BLaER1 treated with 17β-estradiol and CSF1 and Interleukin-3, amounts not matched to agents 10 nM and 100 nM (cell line): ENCODE measurements at regions not wholly inside any gene's neighbourhood (a gene's known extent, or its start where the extent isn't known, plus 50 kb on each side); places are given as distances from the start of the nearest gene placed in this dataset.

Experiments
- H3K27ac ChIP-seq, 11 experiments: shearing (Covaris generic); formaldehyde crosslinking; 2 replicates each; pipeline ENCODE4 v1.8.1; 2022
- H3K27me3 ChIP-seq, 11 experiments: shearing (Covaris generic); formaldehyde crosslinking; 2 replicates each; pipeline ENCODE4 v1.8.1; 2022
- H3K36me3 ChIP-seq, 11 experiments: shearing (Covaris generic); formaldehyde crosslinking; 2 replicates each; pipeline ENCODE4 v1.8.1; 2022
- H3K4me1 ChIP-seq, 10 experiments: shearing (Covaris generic); formaldehyde crosslinking; 2 replicates each; pipeline ENCODE4 v1.8.1; 2022
- H3K4me2 ChIP-seq, 11 experiments: shearing (Covaris generic); formaldehyde crosslinking; 2 replicates each; pipeline ENCODE4 v1.8.1; 2022
- H3K4me3 ChIP-seq, 10 experiments: shearing (Covaris generic); formaldehyde crosslinking; 2 replicates each; pipeline ENCODE4 v1.8.1; 2022
- H3K9ac ChIP-seq, 11 experiments: shearing (Covaris generic); formaldehyde crosslinking; 2 replicates each; pipeline ENCODE4 v1.8.1; 2022
- H3K9me3 ChIP-seq, 11 experiments: shearing (Covaris generic); formaldehyde crosslinking; replicated peaks in 1 of 11; 2 replicates each; pipeline ENCODE4 v1.8.1; 2022
- H4K20me1 ChIP-seq, 11 experiments: shearing (Covaris generic); formaldehyde crosslinking; 2 replicates each; pipeline ENCODE4 v1.8.1; 2022
- Cebpa-rat ChIP-seq, 11 experiments: shearing (Covaris generic); IDR thresholded peaks; 2 replicates each; pipeline ENCODE4 v1.8.1; 2022

DNA sequence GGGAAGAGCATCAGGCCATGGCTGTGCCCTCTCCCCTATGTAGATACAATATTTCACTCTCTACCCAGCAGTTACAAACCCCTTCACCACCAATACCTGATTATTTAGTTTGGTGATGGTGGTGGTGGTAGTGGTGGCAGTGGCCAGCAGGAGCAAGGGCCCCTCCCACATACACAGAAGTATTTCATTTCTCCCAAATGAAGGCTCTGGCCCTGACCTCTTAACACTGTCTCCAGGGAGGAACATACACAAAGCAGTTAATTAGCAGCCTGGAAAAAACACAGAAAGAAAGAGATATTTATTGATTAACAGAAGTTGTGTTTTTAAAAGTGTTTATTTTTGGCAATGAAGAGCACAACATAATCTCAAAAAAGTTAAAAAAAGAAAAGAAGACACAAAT lies 212.7 kb upstream of the SAMSN1 start:
- H3K4me3 ChIP-seq = peak overlapping the region in 1 of 10 experiments; percentile 15; a peak in 1 of 20 replicates
- H3K4me2 ChIP-seq = no peak overlapping the region
- no peak overlapping the region for H3K9ac ChIP-seq
- no peak for TF ChIP-seq Cebpa-rat (IDR thresholded peaks at IDR 0.05)
- H3K27ac ChIP-seq = no peak overlapping the region
- H3K9me3 ChIP-seq = peaks cover 12 to 33% (median 17%) of the 10 kb centered on the region in 11 experiments; a peak in 19 of 22 replicates
- peaks cover 0 to 7% (median 0%) of the 10 kb centered on the region in 11 experiments; a peak in 2 of 22 replicates for H3K36me3 ChIP-seq
- H3K27me3 ChIP-seq = no peaks in the 10 kb centered on the region
- H3K4me1 ChIP-seq = peaks cover 20 to 36% (median 26%) of the 10 kb centered on the region in 10 experiments
- no peaks in the 10 kb centered on the region for H4K20me1 ChIP-seq

DNA sequence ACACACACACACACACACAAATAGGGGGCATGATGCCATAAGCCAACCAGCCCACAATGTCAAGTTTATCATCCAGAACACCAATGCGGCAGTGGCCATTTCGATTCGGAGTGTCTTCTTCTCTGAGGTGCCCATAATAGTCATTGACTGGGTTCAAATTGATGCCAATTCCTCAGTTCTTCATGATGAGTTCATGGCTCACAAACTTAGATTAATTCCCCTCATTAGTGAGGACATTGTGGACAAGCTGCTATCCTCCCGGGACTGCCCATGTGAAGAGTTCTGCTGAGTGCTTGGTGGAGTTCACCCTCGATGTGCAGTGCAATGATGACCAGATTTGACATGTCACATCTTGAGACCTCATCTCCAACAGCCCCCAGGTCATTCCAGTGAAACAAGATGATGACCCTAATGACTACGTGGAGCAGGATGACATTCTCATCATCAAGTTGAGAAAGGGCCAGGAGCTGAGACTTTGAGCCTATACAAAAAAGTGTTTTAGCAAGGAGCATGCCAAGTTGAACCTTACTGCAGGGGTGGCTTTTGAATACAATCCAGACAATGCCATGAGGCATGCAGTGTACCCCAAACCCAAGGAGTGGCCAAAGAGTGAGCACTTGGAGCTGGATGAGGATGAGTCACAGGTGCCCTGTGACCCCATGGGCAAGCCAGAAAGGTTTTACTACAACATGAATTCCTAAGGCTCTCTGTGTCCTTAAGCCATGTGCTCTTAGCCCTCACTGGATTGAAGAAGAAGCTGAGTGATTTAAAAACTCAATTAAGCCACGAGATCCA lies 211.6 kb upstream of the SAMSN1 start:
- Histone ChIP-seq H3K4me3 (no peak overlapping the region), H3K27me3 (no peaks in the 10 kb centered on the region), H3K27ac (no peak overlapping the region), H3K9ac (no peak overlapping the region), H3K4me2 (no peak overlapping the region), H3K36me3 (peaks cover 0 to 7% (median 0%) of the 10 kb centered on the region in 11 experiments; a peak in 2 of 22 replicates), H4K20me1 (no peaks in the 10 kb centered on the region), H3K4me1 (peaks cover 11 to 37% (median 22%) of the 10 kb centered on the region in 10 experiments), H3K9me3 (peaks cover 12 to 33% (median 17%) of the 10 kb centered on the region in 11 experiments; a peak in 19 of 22 replicates)
- no peak for TF ChIP-seq Cebpa-rat (IDR thresholded peaks at IDR 0.05)

DNA sequence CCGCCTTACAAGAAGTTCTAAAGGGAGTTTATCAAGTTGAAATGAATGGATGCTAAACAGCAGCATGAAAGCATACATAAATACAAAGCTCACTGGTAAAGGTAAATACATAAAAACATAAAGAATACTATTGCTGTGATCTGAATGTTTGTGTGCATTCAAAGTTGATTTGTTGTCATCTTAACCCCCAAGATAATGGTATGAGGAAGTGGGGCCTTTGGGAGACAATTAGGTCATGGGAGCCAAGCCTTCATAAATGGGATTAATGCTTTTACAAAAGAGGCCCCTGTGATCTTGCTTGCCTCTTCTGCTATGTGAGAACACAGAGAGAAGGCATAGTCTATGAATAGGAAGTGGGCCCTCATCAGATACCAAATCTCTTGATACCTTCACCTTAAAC lies 209.0 kb upstream of the SAMSN1 start:
- Histone ChIP-seq H3K4me2 (no peak overlapping the region), H3K27me3 (no peaks in the 10 kb centered on the region), H4K20me1 (no peaks in the 10 kb centered on the region), H3K9ac (no peak overlapping the region), H3K36me3 (peaks cover 0 to 7% (median 0%) of the 10 kb centered on the region in 11 experiments; a peak in 2 of 22 replicates), H3K4me3 (no peak overlapping the region), H3K4me1 (peaks cover 0 to 29% (median 8%) of the 10 kb centered on the region in 10 experiments; a peak in 12 of 20 replicates), H3K27ac (no peak overlapping the region), H3K9me3 (peaks cover 10 to 33% (median 15%) of the 10 kb centered on the region in 11 experiments; a peak in 17 of 22 replicates)
- no peak for TF ChIP-seq Cebpa-rat (IDR thresholded peaks at IDR 0.05)

DNA sequence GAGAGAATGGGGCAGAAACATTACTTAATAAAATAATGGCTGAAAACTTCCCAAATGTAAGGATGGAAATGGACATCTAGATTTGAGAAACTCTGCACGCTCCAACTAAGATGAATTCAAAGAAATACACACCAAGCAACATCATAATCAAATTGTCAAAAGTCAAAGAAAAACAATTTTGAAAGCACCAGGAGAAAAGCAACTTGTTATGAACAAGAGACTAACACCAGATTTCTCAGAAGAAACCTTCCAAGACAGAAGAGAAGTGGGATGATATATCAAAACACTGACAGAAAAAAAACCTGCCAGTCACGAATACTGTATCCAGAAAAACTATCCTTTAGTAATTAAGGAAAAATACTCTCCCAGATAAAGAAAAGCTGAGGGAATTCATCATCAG lies 208.6 kb upstream of the SAMSN1 start:
- no peak overlapping the region for H3K4me2 ChIP-seq
- H3K4me1 ChIP-seq = peaks cover 0 to 28% (median 8%) of the 10 kb centered on the region in 10 experiments; a peak in 12 of 20 replicates
- peaks cover 6 to 33% (median 14%) of the 10 kb centered on the region in 11 experiments; a peak in 17 of 22 replicates for H3K9me3 ChIP-seq
- peaks cover 0 to 7% (median 0%) of the 10 kb centered on the region in 11 experiments; a peak in 2 of 22 replicates for H3K36me3 ChIP-seq
- no peak overlapping the region for H3K27ac ChIP-seq
- H3K9ac ChIP-seq = no peak overlapping the region
- H4K20me1 ChIP-seq = no peaks in the 10 kb centered on the region
- H3K27me3 ChIP-seq = no peaks in the 10 kb centered on the region
- TF ChIP-seq Cebpa-rat (IDR thresholded peaks at IDR 0.05) = no peak
- no peak overlapping the region for H3K4me3 ChIP-seq

DNA sequence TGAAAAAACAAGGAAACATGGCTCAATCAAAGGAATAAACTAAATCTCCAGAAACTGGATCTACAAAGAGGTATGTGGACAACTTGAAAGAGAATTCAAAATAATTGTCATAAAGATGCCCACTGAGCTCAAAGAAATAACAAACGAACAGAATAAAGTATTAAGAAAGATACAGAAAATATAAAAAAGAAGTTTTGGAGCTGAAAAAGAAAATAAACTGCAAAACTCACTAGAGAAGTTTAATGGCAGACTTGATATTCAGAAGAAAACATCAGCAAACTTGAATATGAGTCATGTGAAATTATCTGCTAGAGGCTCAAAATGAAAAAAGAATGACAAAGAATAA lies 208.1 kb upstream of the SAMSN1 start:
- no peak overlapping the region for H3K9ac ChIP-seq

DNA sequence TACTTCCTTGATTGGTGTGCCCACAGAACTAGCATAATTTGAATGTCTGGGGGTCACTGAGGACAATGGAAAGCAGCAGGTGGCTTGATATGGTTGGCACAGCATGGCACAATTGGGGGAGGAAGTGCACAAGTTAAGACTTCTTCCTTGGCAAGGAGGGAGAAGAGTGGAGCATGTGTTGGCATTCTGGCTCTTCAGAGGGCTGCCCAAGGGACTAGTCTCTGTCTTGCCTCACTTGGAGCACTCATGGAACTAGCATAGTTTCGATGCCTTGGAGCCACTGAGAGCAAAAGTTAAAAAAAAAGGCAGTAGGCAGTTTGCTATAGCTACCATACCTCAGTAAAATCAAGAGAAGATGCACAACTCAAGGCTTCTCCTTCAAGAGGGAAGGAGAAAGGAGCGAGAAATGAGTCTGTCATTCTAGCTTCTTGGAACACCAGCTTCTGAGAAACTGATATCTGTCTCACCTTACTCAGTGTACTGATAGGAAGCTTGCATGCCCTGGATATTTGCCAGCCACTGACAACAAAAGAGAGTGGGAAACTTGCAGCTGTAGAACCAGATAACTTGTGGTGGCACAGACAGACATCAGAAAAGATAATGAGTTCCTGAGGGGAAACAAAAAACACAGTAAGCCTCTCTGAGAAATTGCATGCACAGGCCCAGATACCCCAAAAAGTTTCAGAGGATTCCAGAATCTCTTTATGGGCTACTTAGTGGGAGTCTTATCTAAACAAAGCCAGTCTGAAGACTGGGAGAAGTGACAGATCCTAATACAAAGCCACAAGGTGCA lies 207.5 kb upstream of the SAMSN1 start:
- Histone ChIP-seq H3K9me3 (peaks cover 0 to 23% (median 5%) of the 10 kb centered on the region in 11 experiments; a peak in 11 of 22 replicates), H3K4me1 (peaks cover 0 to 28% (median 8%) of the 10 kb centered on the region in 10 experiments; a peak in 12 of 20 replicates), H3K9ac (no peak overlapping the region), H3K4me2 (peak overlapping the region in 8 of 11 experiments; percentile 1 to 34 (median 26); a peak in 8 of 22 replicates), H3K27ac (no peak overlapping the region), H3K27me3 (no peaks in the 10 kb centered on the region), H4K20me1 (no peaks in the 10 kb centered on the region), H3K4me3 (no peak overlapping the region), H3K36me3 (peaks cover 0 to 7% (median 0%) of the 10 kb centered on the region in 11 experiments; a peak in 2 of 22 replicates)
- TF ChIP-seq Cebpa-rat (IDR thresholded peaks at IDR 0.05) = no peak

More for the DNA sequence above, 208.1 kb upstream of the SAMSN1 start:
- peaks cover 2 to 29% (median 10%) of the 10 kb centered on the region in 11 experiments; a peak in 17 of 22 replicates for H3K9me3 ChIP-seq
- no peaks in the 10 kb centered on the region for H4K20me1 ChIP-seq
- H3K27ac ChIP-seq = no peak overlapping the region
- no peak for TF ChIP-seq Cebpa-rat (IDR thresholded peaks at IDR 0.05)
- H3K4me1 ChIP-seq = peaks cover 0 to 28% (median 8%) of the 10 kb centered on the region in 10 experiments; a peak in 12 of 20 replicates
- H3K27me3 ChIP-seq = no peaks in the 10 kb centered on the region
- H3K4me3 ChIP-seq = no peak overlapping the region
- H3K4me2 ChIP-seq = no peak overlapping the region
- H3K36me3 ChIP-seq = peaks cover 0 to 7% (median 0%) of the 10 kb centered on the region in 11 experiments; a peak in 2 of 22 replicates

DNA sequence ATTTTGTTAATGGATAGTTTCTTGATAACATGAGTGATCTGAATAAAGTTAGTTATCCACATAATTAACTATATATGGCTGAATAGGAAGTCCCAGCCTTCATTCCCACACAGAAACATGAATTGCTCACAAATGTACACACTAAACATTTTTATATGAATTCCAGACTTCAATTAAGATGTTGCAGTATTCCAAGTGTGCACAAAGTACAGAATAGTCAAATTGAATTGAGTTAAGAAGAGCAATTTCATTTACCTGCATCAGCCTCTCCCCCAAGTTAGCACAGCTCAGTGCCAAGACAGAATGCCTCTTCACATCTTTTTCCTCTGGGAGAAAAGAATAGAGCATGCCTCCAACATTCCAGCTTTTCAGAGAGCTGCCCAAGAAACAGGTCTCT lies 207.0 kb upstream of the SAMSN1 start:
- H3K27ac ChIP-seq = no peak overlapping the region
- no peak overlapping the region for H3K9ac ChIP-seq
- peak overlapping the region in 7 of 11 experiments; percentile 1 to 80 (median 30); a peak in 5 of 22 replicates for H3K4me2 ChIP-seq
- H3K27me3 ChIP-seq = no peaks in the 10 kb centered on the region
- H3K4me1 ChIP-seq = peaks cover 0 to 28% (median 8%) of the 10 kb centered on the region in 10 experiments; a peak in 12 of 20 replicates
- TF ChIP-seq Cebpa-rat (IDR thresholded peaks at IDR 0.05) = no peak
- H3K36me3 ChIP-seq = peaks cover 0 to 3% (median 0%) of the 10 kb centered on the region in 11 experiments; a peak in 1 of 22 replicates
- no peaks in the 10 kb centered on the region for H4K20me1 ChIP-seq
- H3K4me3 ChIP-seq = no peak overlapping the region
- H3K9me3 ChIP-seq = peaks cover 0 to 18% (median 0%) of the 10 kb centered on the region in 11 experiments; a peak in 3 of 22 replicates

DNA sequence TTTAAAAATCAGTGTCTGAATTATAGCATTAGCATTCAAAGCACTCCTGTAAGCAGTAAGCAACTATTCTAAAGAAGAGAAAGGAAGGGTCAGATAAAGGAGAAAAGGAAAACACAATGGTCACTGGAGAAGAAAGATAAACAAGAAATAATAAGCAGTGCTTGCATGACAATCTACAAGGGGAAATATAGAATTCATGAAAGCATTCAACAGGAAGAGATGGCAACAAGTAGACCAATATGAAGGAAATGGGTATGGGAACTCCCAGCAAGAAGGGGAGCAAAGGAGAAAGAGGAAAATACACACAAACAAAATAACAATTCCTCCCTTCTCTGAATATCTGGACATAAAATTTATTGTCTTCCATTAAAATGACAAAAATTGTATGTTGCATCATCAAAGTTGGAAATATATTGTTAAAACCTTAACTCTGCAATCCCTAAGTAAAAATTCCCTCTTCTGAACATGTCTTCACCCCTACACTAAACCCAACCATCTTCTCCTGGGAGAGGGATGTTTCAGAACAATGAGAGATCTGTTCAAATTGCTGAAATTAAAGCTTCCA lies 206.3 kb upstream of the SAMSN1 start:
- H3K9ac ChIP-seq = no peak overlapping the region
- no peaks in the 10 kb centered on the region for H3K27me3 ChIP-seq
- no peak for TF ChIP-seq Cebpa-rat (IDR thresholded peaks at IDR 0.05)
- H3K4me1 ChIP-seq = peaks cover 0 to 28% (median 8%) of the 10 kb centered on the region in 10 experiments; a peak in 12 of 20 replicates
- H4K20me1 ChIP-seq = no peaks in the 10 kb centered on the region
- peaks cover 0 to 11% (median 0%) of the 10 kb centered on the region in 11 experiments; a peak in 1 of 22 replicates for H3K9me3 ChIP-seq
- peak overlapping the region in 4 of 11 experiments; percentile 2 to 80 (median 44); a peak in 5 of 22 replicates for H3K4me2 ChIP-seq
- H3K36me3 ChIP-seq = 0 out of 22 replicates have a peak, but pooled peaks cover 0 to under 1% (median 0%) of the 10 kb centered on the region in 11 experiments
- H3K4me3 ChIP-seq = no peak overlapping the region
- peak overlapping the region in 3 of 11 experiments; percentile 19 to 50 (median 40); a peak in 5 of 22 replicates for H3K27ac ChIP-seq
